Activated CD8-positive, alpha-beta memory T cell treated with anti-CD3 and anti-CD28 coated beads, Interleukin-2, amount 10 ng/mL, durations not matched to agents 7 days and 5 days (primary cell): ENCODE measurements at regions not wholly inside any gene's neighbourhood (a gene's known extent, or its start where the extent isn't known, plus 50 kb on each side); places are given as distances from the start of the nearest gene placed in this dataset.

ENCODE experiments used
- ATAC-seq: fragments of 150-1000 bp; cut with Tn5 transposase; one replicate; pipeline ENCODE4 v1.10.0; 2021; ENCODE audit warnings: moderate library complexity
- CTCF ChIA-PET: fragments of 350-600 bp; sonication (Branson Sonifier 250); formaldehyde crosslinking; loops from one replicate; lab custom pipeline; 2021; ENCODE audit warnings: antibody characterized with exemption; lab: Charles Lee
- DNase-seq: peaks from one replicate; pipeline ENCODE4 v3.0.0-alpha.2; 2020
- H3K27ac Mint-ChIP-seq: one replicate; pipeline ENCODE4 v1.8.0; 2021; ENCODE audit warnings: mild to moderate bottlenecking, mixed read lengths
- H3K27me3 Mint-ChIP-seq: one replicate; pipeline ENCODE4 v1.8.0; 2021; ENCODE audit warnings: mixed read lengths
- H3K36me3 Mint-ChIP-seq: one replicate; pipeline ENCODE4 v1.8.0; 2021; ENCODE audit warnings: mild to moderate bottlenecking, mixed read lengths
- H3K4me1 Mint-ChIP-seq: one replicate; pipeline ENCODE4 v1.8.0; 2021; ENCODE audit warnings: mixed read lengths
- H3K4me3 Mint-ChIP-seq: one replicate; pipeline ENCODE4 v1.8.0; 2021; ENCODE audit warnings: mild to moderate bottlenecking, moderate library complexity, mixed read lengths
- H3K9me3 Mint-ChIP-seq: one replicate; pipeline ENCODE4 v1.8.0; 2022; ENCODE audit warnings: low read depth, mixed read lengths

GRCh38 chr1:165063181-165063965 lies 293.1 kb downstream of the LMX1A start:
- CTCF ChIA-PET = no interaction called here
- no peaks in the 10 kb centered on the region for H3K9me3 Mint-ChIP-seq
- ATAC-seq (no peak), DNase-seq (no peak)
- no peaks in the 10 kb centered on the region for H3K36me3 Mint-ChIP-seq
- no peak overlapping the region for H3K4me3 Mint-ChIP-seq
- no peak overlapping the region for H3K27ac Mint-ChIP-seq
- H3K4me1 Mint-ChIP-seq = no peaks in the 10 kb centered on the region
- no peaks in the 10 kb centered on the region for H3K27me3 Mint-ChIP-seq

- no peaks in the 10 kb centered on the region for H3K9me3 Mint-ChIP-seq
- H3K4me1 Mint-ChIP-seq = no peaks in the 10 kb centered on the region
- ATAC-seq (no peak), DNase-seq (no peak)
- H3K4me3 Mint-ChIP-seq = no peak overlapping the region
- H3K27me3 Mint-ChIP-seq = no peaks in the 10 kb centered on the region
- no peak overlapping the region for H3K27ac Mint-ChIP-seq
- no peaks in the 10 kb centered on the region for H3K36me3 Mint-ChIP-seq
- CTCF ChIA-PET = no interaction called here
Observed at GRCh38 chr1:165062346-165062745, 294.2 kb downstream of the LMX1A start.

GRCh38 chr1:165060285-165060793 lies 296.2 kb downstream of the LMX1A start:
- DNase-seq = no peak
- CTCF ChIA-PET = no interaction called here
- Mint-ChIP-seq H3K27me3 (peaks cover 6% of the 10 kb centered on the region), H3K4me3 (no peak overlapping the region), H3K36me3 (no peaks in the 10 kb centered on the region), H3K9me3 (no peaks in the 10 kb centered on the region), H3K27ac (no peak overlapping the region), H3K4me1 (no peaks in the 10 kb centered on the region)
- no peak for ATAC-seq

- CTCF ChIA-PET = no interaction called here
- H3K27me3 Mint-ChIP-seq = peaks cover 6% of the 10 kb centered on the region
- no peak overlapping the region for H3K4me3 Mint-ChIP-seq
- H3K36me3 Mint-ChIP-seq = no peaks in the 10 kb centered on the region
- ATAC-seq (no peak), DNase-seq (no peak)
- no peaks in the 10 kb centered on the region for H3K4me1 Mint-ChIP-seq
- no peaks in the 10 kb centered on the region for H3K9me3 Mint-ChIP-seq
- H3K27ac Mint-ChIP-seq = no peak overlapping the region
Observed at GRCh38 chr1:165057956-165058355, 298.6 kb downstream of the LMX1A start.

- peaks cover 6% of the 10 kb centered on the region for H3K27me3 Mint-ChIP-seq
- ATAC-seq (no peak), DNase-seq (no peak)
- H3K27ac Mint-ChIP-seq = no peak overlapping the region
- H3K4me3 Mint-ChIP-seq = no peak overlapping the region
- H3K36me3 Mint-ChIP-seq = no peaks in the 10 kb centered on the region
- CTCF ChIA-PET = no interaction called here
- no peaks in the 10 kb centered on the region for H3K9me3 Mint-ChIP-seq
- H3K4me1 Mint-ChIP-seq = no peaks in the 10 kb centered on the region
Observed at GRCh38 chr1:165056914-165057313, 299.6 kb downstream of the LMX1A start.

GRCh38 chr1:165055581-165055980 lies 300.9 kb downstream of the LMX1A start:
- H3K9me3 Mint-ChIP-seq = no peaks in the 10 kb centered on the region
- H3K36me3 Mint-ChIP-seq = no peaks in the 10 kb centered on the region
- H3K27ac Mint-ChIP-seq = no peak overlapping the region
- CTCF ChIA-PET = no interaction called here
- H3K4me3 Mint-ChIP-seq = no peak overlapping the region
- no peak for DNase-seq
- no peak for ATAC-seq
- no peaks in the 10 kb centered on the region for H3K4me1 Mint-ChIP-seq
- H3K27me3 Mint-ChIP-seq = peaks cover 6% of the 10 kb centered on the region

GRCh38 chr1:165054627-165055026 lies 301.9 kb downstream of the LMX1A start:
- Mint-ChIP-seq H3K27me3 (peaks cover 6% of the 10 kb centered on the region), H3K36me3 (no peaks in the 10 kb centered on the region), H3K4me3 (no peak overlapping the region), H3K9me3 (no peaks in the 10 kb centered on the region), H3K27ac (no peak overlapping the region), H3K4me1 (no peaks in the 10 kb centered on the region)
- DNase-seq (no peak), ATAC-seq (no peak)
- CTCF ChIA-PET = no interaction called here

GRCh38 chr1:165053351-165053750 lies 303.2 kb downstream of the LMX1A start:
- ATAC-seq = no peak
- no peak overlapping the region for H3K4me3 Mint-ChIP-seq
- no peaks in the 10 kb centered on the region for H3K9me3 Mint-ChIP-seq
- no peaks in the 10 kb centered on the region for H3K36me3 Mint-ChIP-seq
- H3K27me3 Mint-ChIP-seq = peaks cover 6% of the 10 kb centered on the region
- H3K4me1 Mint-ChIP-seq = no peaks in the 10 kb centered on the region
- CTCF ChIA-PET = no interaction called here
- no peak for DNase-seq
- no peak overlapping the region for H3K27ac Mint-ChIP-seq

GRCh38 chr1:165052936-165053335 lies 303.6 kb downstream of the LMX1A start:
- ATAC-seq (no peak), DNase-seq (no peak)
- no peaks in the 10 kb centered on the region for H3K36me3 Mint-ChIP-seq
- H3K27ac Mint-ChIP-seq = no peak overlapping the region
- H3K9me3 Mint-ChIP-seq = no peaks in the 10 kb centered on the region
- H3K27me3 Mint-ChIP-seq = peaks cover 6% of the 10 kb centered on the region
- H3K4me1 Mint-ChIP-seq = no peaks in the 10 kb centered on the region
- no peak overlapping the region for H3K4me3 Mint-ChIP-seq
- CTCF ChIA-PET = no interaction called here

- H3K27me3 Mint-ChIP-seq = peaks cover 6% of the 10 kb centered on the region
- H3K27ac Mint-ChIP-seq = no peak overlapping the region
- CTCF ChIA-PET = no interaction called here
- H3K4me1 Mint-ChIP-seq = no peaks in the 10 kb centered on the region
- no peak overlapping the region for H3K4me3 Mint-ChIP-seq
- H3K9me3 Mint-ChIP-seq = no peaks in the 10 kb centered on the region
- ATAC-seq (no peak), DNase-seq (no peak)
- H3K36me3 Mint-ChIP-seq = no peaks in the 10 kb centered on the region
Observed at GRCh38 chr1:165052431-165052830, 304.1 kb downstream of the LMX1A start.

- Mint-ChIP-seq H3K4me1 (no peaks in the 10 kb centered on the region), H3K27me3 (no peaks in the 10 kb centered on the region), H3K4me3 (no peak overlapping the region), H3K9me3 (no peaks in the 10 kb centered on the region), H3K36me3 (no peaks in the 10 kb centered on the region), H3K27ac (no peak overlapping the region)
- ATAC-seq (no peak), DNase-seq (no peak)
- CTCF ChIA-PET = no interaction called here
Observed at GRCh38 chr1:165050246-165050645, 306.3 kb downstream of the LMX1A start.

- Mint-ChIP-seq H3K27ac (no peak overlapping the region), H3K4me3 (no peak overlapping the region), H3K9me3 (no peaks in the 10 kb centered on the region), H3K36me3 (no peaks in the 10 kb centered on the region), H3K4me1 (no peaks in the 10 kb centered on the region), H3K27me3 (no peaks in the 10 kb centered on the region)
- CTCF ChIA-PET = no interaction called here
- DNase-seq (no peak), ATAC-seq (no peak)
Observed at GRCh38 chr1:165047994-165048393, 308.5 kb downstream of the LMX1A start.

- Mint-ChIP-seq H3K27me3 (no peaks in the 10 kb centered on the region), H3K36me3 (no peaks in the 10 kb centered on the region), H3K27ac (no peak overlapping the region), H3K4me3 (no peak overlapping the region), H3K9me3 (no peaks in the 10 kb centered on the region), H3K4me1 (no peaks in the 10 kb centered on the region)
- no peak for DNase-seq
- ATAC-seq = no peak
- CTCF ChIA-PET = no interaction called here
Observed at GRCh38 chr1:165045902-165046301, 310.6 kb downstream of the LMX1A start.

GRCh38 chr1:165040641-165041040 lies 315.9 kb downstream of the LMX1A start:
- H3K36me3 Mint-ChIP-seq = no peaks in the 10 kb centered on the region
- CTCF ChIA-PET = no interaction called here

More at GRCh38 chr1:165040641-165041040, 315.9 kb downstream of the LMX1A start:
- DNase-seq (no peak), ATAC-seq (no peak)
- Mint-ChIP-seq H3K4me3 (no peak overlapping the region), H3K4me1 (no peaks in the 10 kb centered on the region), H3K27me3 (no peaks in the 10 kb centered on the region), H3K27ac (no peak overlapping the region), H3K9me3 (no peaks in the 10 kb centered on the region)
